Sigmoid colon (tissue), 3 donors: ENCODE measurements at regions not wholly inside any gene's neighbourhood (a gene's known extent, or its start where the extent isn't known, plus 50 kb on each side); places are given as distances from the start of the nearest gene placed in this dataset.

ENCODE experiments used
- CTCF ChIP-seq, 4 experiments: fragments of 450-650 bp in 3 of 4; fragments of 200-600 bp in 1 of 4; IDR thresholded peaks; one replicate each; pipeline ENCODE4 v1.5.1; 2016 to 2019; ENCODE audit warnings: antibody characterized with exemption in 4 of 4, mild to moderate bottlenecking in 3 of 4, moderate library complexity in 2 of 4
- POLR2A ChIP-seq, 2 donors: fragments of 450-650 bp; IDR thresholded peaks; one replicate each; pipeline ENCODE4 v1.6.1; 2016; ENCODE audit warnings: antibody characterized with exemption in 2 of 2, mild to moderate bottlenecking in 2 of 2, moderate library complexity in 2 of 2

GRCh38 chr4:82276332-82276640, 97.5 kb downstream of the HNRNPD start:
- TF ChIP-seq CTCF (IDR thresholded peaks at IDR 0.05): no peak
- TF ChIP-seq POLR2A (IDR thresholded peaks at IDR 0.05): no peak
